K562 (cell line): ENCODE measurements at regions not wholly inside any gene's neighbourhood (a gene's known extent, or its start where the extent isn't known, plus 50 kb on each side); places are given as distances from the start of the nearest gene placed in this dataset.

Experiments
- ATAC-seq: fragments of 200-7000 bp; cut with Tn5 transposase; 3 replicates; pipeline ENCODE4 v1.9.1; 2020; ENCODE audit warnings: moderate library complexity
- BruUV-seq: library from RNA; stranded (reverse); fragments of 400-500 nt; replicated peaks from 2 replicates; lab custom pipeline; 2021; lab: Mats Ljungman, UMichigan
- CTCF ChIA-PET: fragments of 300-600 bp; formaldehyde crosslinking; extraction: SDS; loops from one replicate; lab custom pipeline; 2021; ENCODE audit warnings: low intra/inter-chr PET ratio; lab: Yijun Ruan, JAX
- POLR2A ChIA-PET: fragments of 300-600, 350-650 bp; sonication (Branson Sonifier 250); formaldehyde crosslinking; extraction: SDS; loops from one replicate; lab custom pipeline; 2021; ENCODE audit warnings: antibody characterized with exemption, inconsistent platforms; lab: Yijun Ruan, JAX
- DNase-seq, 4 experiments: peaks; one replicate each; pipeline versions ENCODE4 v3.0.0 to v3.0.0-alpha.2; 2011 to 2018; ENCODE audit warnings: low spot score in 3 of 4, mixed read lengths in 3 of 4; ENCODE audit errors: extremely low read depth in 1 of 4
- FAIRE-seq: peaks from 2 replicates; lab custom pipeline; 2011; peaks lifted over from hg19 to GRCh38; lab: Jason Lieb, UNC
- H2AFZ ChIP-seq: 2 replicates; pipeline ENCODE4 v1.6.0; 2011; ENCODE audit warnings: low read depth, low read length, control low read depth, inconsistent platforms
- H3K27ac ChIP-seq: fragments of 200-600 bp; 3 replicates; pipeline ENCODE4 v1.8.0; 2011; ENCODE audit warnings: low read depth, mild to moderate bottlenecking, control low read depth, inconsistent platforms, low read length, moderate library complexity, mixed read lengths; ENCODE audit errors: extremely low read depth
- H3K27me3 ChIP-seq, 2 experiments: fragments of 300-600 bp in 1 of 2; 2 replicates in 1 of 2; 3 replicates in 1 of 2; pipeline versions ENCODE4 v1.6.0 to v1.8.0; 2011; ENCODE audit warnings: inconsistent platforms in 2 of 2, low read length in 2 of 2, mild to moderate bottlenecking in 1 of 2, mixed read lengths in 1 of 2, moderate library complexity in 1 of 2; ENCODE audit not compliant: control insufficient read depth in 2 of 2, insufficient read depth in 2 of 2
- H3K36me3 ChIP-seq: fragments of 300-600 bp; 3 replicates; pipeline ENCODE4 v1.8.0; 2011; ENCODE audit warnings: mild to moderate bottlenecking, low read length, inconsistent platforms; ENCODE audit not compliant: control insufficient read depth, insufficient read depth
- H3K4me1 ChIP-seq, 2 experiments: fragments of 200-600 bp in 1 of 2; replicated peaks in 1 of 2; 2 replicates in 1 of 2; 3 replicates in 1 of 2; pipeline versions ENCODE4 v1.5.1 to v1.8.0; 2011; ENCODE audit warnings: inconsistent platforms in 2 of 2, low read length in 2 of 2, mild to moderate bottlenecking in 1 of 2, mixed read lengths in 1 of 2, moderate library complexity in 1 of 2; ENCODE audit not compliant: control insufficient read depth in 2 of 2, insufficient read depth in 2 of 2
- H3K4me2 ChIP-seq: 2 replicates; pipeline ENCODE4 v1.6.1; 2011; ENCODE audit warnings: low read length, control low read depth, inconsistent platforms, mixed read lengths; ENCODE audit not compliant: insufficient read depth
- H3K4me3 ChIP-seq: fragments of 200-600 bp; sonication (generic), shearing (Covaris generic); 2 replicates; pipeline ENCODE4 v1.5.1; 2016; ENCODE audit warnings: control low read depth, inconsistent platforms
- H3K79me2 ChIP-seq: fragments of 200-600 bp; 3 replicates; pipeline ENCODE4 v1.8.0; 2011; ENCODE audit warnings: low read length, inconsistent platforms; ENCODE audit not compliant: control insufficient read depth, insufficient read depth
- H3K9ac ChIP-seq, 2 experiments: 2 replicates each; pipeline versions ENCODE4 v1.6.0 to v1.6.1; 2011; ENCODE audit warnings: low read depth in 2 of 2, low read length in 2 of 2, control low read depth in 1 of 2, inconsistent platforms in 1 of 2, mild to moderate bottlenecking in 1 of 2, mixed read lengths in 1 of 2; ENCODE audit not compliant: insufficient read depth in 1 of 2
- H3K9me1 ChIP-seq: one replicate; pipeline ENCODE4 v1.6.0; 2011; ENCODE audit warnings: inconsistent platforms, mild to moderate bottlenecking, low read length, moderate library complexity; ENCODE audit not compliant: control insufficient read depth, insufficient read depth
- H3K9me3 ChIP-seq: replicated peaks from 2 replicates; pipeline ENCODE4 v1.5.1; 2011; ENCODE audit warnings: low read depth, low read length, inconsistent platforms; ENCODE audit not compliant: control insufficient read depth, insufficient read depth
- H4K20me1 ChIP-seq: replicated peaks from 2 replicates; pipeline ENCODE4 v1.6.1; 2011; ENCODE audit warnings: low read length, inconsistent platforms, mixed read lengths; ENCODE audit not compliant: control insufficient read depth, insufficient read depth
- BCL6 ChIP-seq: fragments of 250-450 bp; sonication (Bioruptor Pico); IDR thresholded peaks from 2 replicates; pipeline ENCODE4 v1.4.0; 2020
- CBFB ChIP-seq: sonication (generic); formaldehyde crosslinking; IDR thresholded peaks from 2 replicates; pipeline ENCODE4 v1.4.0; 2020; ENCODE audit warnings: mild to moderate bottlenecking, missing genetic modification reagents
- CTCFL ChIP-seq: IDR thresholded peaks from 2 replicates; pipeline ENCODE4 v1.6.1; 2011; ENCODE audit warnings: borderline replicate concordance, low read depth, mild to moderate bottlenecking, moderate library complexity, low read length; ENCODE audit not compliant: insufficient read depth, poor library complexity, severe bottlenecking
- E2F6 ChIP-seq, 2 experiments: IDR thresholded peaks; 2 replicates each; pipeline ENCODE4 v1.6.1; 2011; ENCODE audit warnings: borderline replicate concordance in 1 of 2, control low read depth in 1 of 2, low read depth in 1 of 2, low read length in 1 of 2, mild to moderate bottlenecking in 1 of 2, mixed read lengths in 1 of 2, moderate library complexity in 1 of 2; ENCODE audit not compliant: insufficient read depth in 1 of 2, insufficient read length in 1 of 2, poor library complexity in 1 of 2, severe bottlenecking in 1 of 2; ENCODE audit errors: extremely low read depth in 1 of 2
- ESRRB ChIP-seq: fragments of 250-450 bp; sonication (Bioruptor Pico); IDR thresholded peaks from 2 replicates; pipeline ENCODE4 v1.5.0; 2020; ENCODE audit warnings: mild to moderate bottlenecking, moderate library complexity, borderline replicate concordance
- GTF2F1 ChIP-seq: IDR thresholded peaks from 2 replicates; pipeline ENCODE4 v1.6.1; 2011; ENCODE audit warnings: low read depth, low read length, improper control_type of control experiment
- HDAC2 ChIP-seq: fragments of 450-650 bp; IDR thresholded peaks from 2 replicates; pipeline ENCODE4 v1.6.1; 2016; ENCODE audit warnings: mild to moderate bottlenecking
- MYBL2 ChIP-seq, 2 experiments: fragments of 450-650 bp in 1 of 2; sonication (generic) in 1 of 2; formaldehyde crosslinking in 1 of 2; IDR thresholded peaks; 2 replicates each; pipeline versions ENCODE4 v1.6.1 to v1.8.1; 2017 to 2022; ENCODE audit warnings: borderline replicate concordance in 1 of 2, inconsistent platforms in 1 of 2, low read depth in 1 of 2, mild to moderate bottlenecking in 1 of 2, missing genetic modification reagents in 1 of 2, moderate library complexity in 1 of 2
- NCOA4 ChIP-seq: fragments of 450-650 bp; IDR thresholded peaks from 2 replicates; pipeline ENCODE4 v1.6.1; 2018; ENCODE audit warnings: mild to moderate bottlenecking; ENCODE audit not compliant: partially characterized antibody
- SNAPC5 ChIP-seq: fragments of 250-450 bp; sonication (Bioruptor Pico); IDR thresholded peaks from 2 replicates; pipeline ENCODE4 v1.8.0; 2021; ENCODE audit warnings: moderate library complexity, mild to moderate bottlenecking, inconsistent platforms
- THRAP3 ChIP-seq: fragments of 450-650 bp; IDR thresholded peaks from 2 replicates; pipeline ENCODE4 v1.6.1; 2016; ENCODE audit warnings: mild to moderate bottlenecking, inconsistent platforms, borderline replicate concordance
- WGBS: fragments of 100-300 bp; shearing (Covaris generic); methylation state at CpG from one replicate; pipeline ENCODE4 v1.1.6; 2016; ENCODE audit warnings: low coverage, mixed read lengths; ENCODE audit not compliant: insufficient coverage; ENCODE audit errors: missing lambda C conversion rate; 5-methylcytosine and 5-hydroxymethylcytosine counted together
- in situ Hi-C: fragments of 300-500 bp; cut with MboI; formaldehyde crosslinking; loops from 4 replicates; pipeline ENCODE4 v1.15.0; 2018; ENCODE audit warnings: inconsistent platforms, mixed read lengths
- intact Hi-C: fragments of 100-400 bp; cut with micrococcal nuclease; formaldehyde crosslinking; loops from 2 replicates; pipeline ENCODE4 v1.14.2; 2022

GRCh38 chr2:67716895-67717396 lies 319.8 kb downstream of the ETAA1 start:
- no TSS peak for BruUV-seq
- no peak for FAIRE-seq
- H3K79me2 ChIP-seq = no peaks in the 10 kb centered on the region
- CTCF ChIA-PET = no interaction called here
- DNase-seq = no peak
- H4K20me1 ChIP-seq = no peaks in the 10 kb centered on the region
- H3K36me3 ChIP-seq = no peaks in the 10 kb centered on the region
- H3K4me2 ChIP-seq = no peak overlapping the region
- in situ Hi-C loops = no loop called here
- no peaks in the 10 kb centered on the region; a peak in 1 of 5 replicates for H3K27me3 ChIP-seq
- 0% methylated on average over 1 of the region's 1 CpG for WGBS
- H3K9me1 ChIP-seq = no peaks in the 10 kb centered on the region
- no peak overlapping the region for H3K4me3 ChIP-seq
- no peaks in the 10 kb centered on the region for H3K4me1 ChIP-seq
- ATAC-seq = no peak
- intact Hi-C loops = no loop called here
- H3K27ac ChIP-seq = no peak overlapping the region
- H3K9ac ChIP-seq = no peak overlapping the region
- POLR2A ChIA-PET = no interaction called here
- TF ChIP-seq ESRRB (CRISPR knock-in tag) = no peak
- TF ChIP-seq GTF2F1 = no peak
- TF ChIP-seq NCOA4 = no peak
- no peak for TF ChIP-seq CBFB (CRISPR knock-in tag)
- TF ChIP-seq HDAC2 = no peak
- TF ChIP-seq THRAP3 = no peak
- no peak for TF ChIP-seq E2F6 (IDR thresholded peaks at IDR 0.05; ENCODE audit: borderline replicate concordance in 1 of 2, extremely low read depth in 1 of 2, insufficient read depth in 1 of 2, insufficient read length in 1 of 2, low read depth in 1 of 2, low read length in 1 of 2, poor library complexity in 1 of 2, severe bottlenecking in 1 of 2)
- TF ChIP-seq MYBL2 (IDR thresholded peaks at IDR 0.05; ENCODE audit: low read depth) = no peak
- TF ChIP-seq MYBL2 (CRISPR knock-in tag; IDR thresholded peaks at IDR 0.05; ENCODE audit: borderline replicate concordance) = no peak
- TF ChIP-seq BCL6 (CRISPR knock-in tag) = no peak
- no peak for TF ChIP-seq CTCFL
- TF ChIP-seq SNAPC5 = no peak
- no peaks in the 10 kb centered on the region for H3K9me3 ChIP-seq
- H2AFZ ChIP-seq = no peak overlapping the region
